ENCODE measurements at regions not wholly inside any gene's neighbourhood (a gene's known extent, or its start where the extent isn't known, plus 50 kb on each side); places are given as distances from the start of the nearest gene placed in this dataset.

- Histone ChIP-seq H2AFZ (ENCODE audit: low read depth, low read length) (no peak overlapping the region), H3K79me2 (ENCODE audit: control insufficient read depth, insufficient read depth, low read length) (no peaks in the 10 kb centered on the region), H3K36me3 (ENCODE audit: control insufficient read depth, insufficient read depth, low read length) (no peaks in the 10 kb centered on the region), H3K27me3 (ENCODE audit: control insufficient read depth in 2 of 2, insufficient read depth in 2 of 2, low read length in 2 of 2) (no peaks in the 10 kb centered on the region), H4K20me1 (replicated peaks; ENCODE audit: control insufficient read depth, insufficient read depth, low read length) (no peaks in the 10 kb centered on the region), H3K4me2 (ENCODE audit: insufficient read depth, low read length) (no peak overlapping the region), H3K9me3 (replicated peaks; ENCODE audit: control insufficient read depth, insufficient read depth, low read depth, low read length) (0 out of 2 replicates have a peak, but pooled peaks cover 2% of the 10 kb centered on the region), H3K4me3 (no peak overlapping the region), H3K4me1 (replicated peaks in 1 of 2; ENCODE audit: control insufficient read depth in 2 of 2, insufficient read depth in 2 of 2, low read length in 2 of 2) (no peaks in the 10 kb centered on the region), H3K27ac (ENCODE audit: extremely low read depth, low read depth, low read length) (no peak overlapping the region), H3K9me1 (ENCODE audit: control insufficient read depth, insufficient read depth, low read length) (no peaks in the 10 kb centered on the region), H3K9ac (ENCODE audit: insufficient read depth in 1 of 2, low read depth in 2 of 2, low read length in 2 of 2) (no peak overlapping the region)
- in situ Hi-C loops (cut with MboI): no loop called here
- BruUV-seq (replicated peaks): no TSS peak
- ChIA-PET CTCF (ENCODE audit: low intra/inter-chr PET ratio) (no interaction called here), POLR2A (no interaction called here)
- ATAC-seq (no peak), DNase-seq (ENCODE audit: extremely low read depth in 1 of 4, low spot score in 3 of 4) (no peak), FAIRE-seq (no peak)
- intact Hi-C loops (cut with micrococcal nuclease): no loop called here
- TF ChIP-seq RFX1 (IDR thresholded peaks at IDR 0.05): no peak
- TF ChIP-seq PTRF (tag; IDR thresholded peaks at IDR 0.05): no peak
- TF ChIP-seq DMBX1 (CRISPR knock-in tag; IDR thresholded peaks at IDR 0.05; ENCODE audit: borderline replicate concordance): no peak
- TF ChIP-seq KAT7 (CRISPR knock-in tag; IDR thresholded peaks at IDR 0.05; ENCODE audit: borderline replicate concordance): no peak
- TF ChIP-seq ZNF696 (CRISPR knock-in tag; conservative IDR thresholded peaks at IDR 0.05): no peak
- no peak for TF ChIP-seq SMARCC2 (IDR thresholded peaks at IDR 0.05; ENCODE audit: low read depth)
- no peak for TF ChIP-seq ZNF175 (CRISPR knock-in tag; IDR thresholded peaks at IDR 0.05; ENCODE audit: low read depth)
- TF ChIP-seq ERF (CRISPR knock-in tag; IDR thresholded peaks at IDR 0.05): no peak
- TF ChIP-seq SMARCE1 (IDR thresholded peaks at IDR 0.05): no peak
- TF ChIP-seq TEAD2 (tag; IDR thresholded peaks at IDR 0.05): no peak
- no peak for TF ChIP-seq BACH1 (tag; IDR thresholded peaks at IDR 0.05)
- no peak for TF ChIP-seq SRSF3 (IDR thresholded peaks at IDR 0.05; ENCODE audit: insufficient read depth, low read length)
- TF ChIP-seq DNMT1 (IDR thresholded peaks at IDR 0.05): no peak
- no peak for TF ChIP-seq RAD51 (IDR thresholded peaks at IDR 0.05; ENCODE audit: borderline replicate concordance, low read depth)
- WGBS (ENCODE audit: insufficient coverage, low coverage, missing lambda C conversion rate): 0% methylated on average over 6 of the region's 6 CpGs
These were observed 316.2 kb upstream of the FMN2 start for GRCh38 chr1:239775466-239775865.

All from K562 (cell line).